SK-N-SH (cell line): ENCODE measurements at regions not wholly inside any gene's neighbourhood (a gene's known extent, or its start where the extent isn't known, plus 50 kb on each side); places are given as distances from the start of the nearest gene placed in this dataset.

Experiments
- CTCF ChIA-PET: fragments of 300-600, 350-600 bp; formaldehyde crosslinking; extraction: SDS; loops from one replicate; lab custom pipeline; 2021; lab: Yijun Ruan, JAX
- POLR2A ChIA-PET: fragments of 350-600 bp; sonication (Branson Sonifier 250); formaldehyde crosslinking; extraction: SDS; loops from one replicate; lab custom pipeline; 2020; ENCODE audit warnings: antibody characterized with exemption, inconsistent platforms; lab: Yijun Ruan, JAX
- DNase-seq: peaks from one replicate; pipeline ENCODE4 v3.0.0; 2012
- H2AFZ ChIP-seq: fragments of 200-600 bp; sonication (generic); 2 replicates; pipeline ENCODE4 v1.8.1; 2016; ENCODE audit warnings: antibody characterized with exemption, mild to moderate bottlenecking, low read depth
- H3F3A ChIP-seq: fragments of 200-600 bp; sonication (generic); replicated peaks from 2 replicates; pipeline ENCODE3; 2016; ENCODE audit warnings: antibody characterized with exemption, mild to moderate bottlenecking; ENCODE audit not compliant: insufficient read depth
- H3K27ac ChIP-seq, 2 experiments: fragments of 200-500 bp in 1 of 2; fragments of 200-600 bp in 1 of 2; sonication (Bioruptor generic) in 1 of 2; sonication (generic), shearing (Covaris generic) in 1 of 2; 2 replicates each; pipeline versions ENCODE4 v1.5.1 to v1.6.1; 2014 to 2016; ENCODE audit warnings: low read depth in 2 of 2, inconsistent platforms in 1 of 2, low read length in 1 of 2, mild to moderate bottlenecking in 1 of 2, mixed read lengths in 1 of 2
- H3K27me3 ChIP-seq: fragments of 200-600 bp; sonication (generic), shearing (Covaris generic); 2 replicates; pipeline ENCODE4 v1.6.1; 2016; ENCODE audit warnings: mixed run types; ENCODE audit not compliant: insufficient read depth
- H3K36me3 ChIP-seq, 2 experiments: fragments of 200-500 bp in 1 of 2; fragments of 200-600 bp in 1 of 2; sonication (Bioruptor generic) in 1 of 2; sonication (generic) in 1 of 2; replicated peaks in 1 of 2; 2 replicates each; pipeline versions ENCODE3 to v1.5.1; 2014 to 2016; ENCODE audit warnings: low read length in 1 of 2, mild to moderate bottlenecking in 1 of 2; ENCODE audit not compliant: insufficient read depth in 2 of 2, control insufficient read depth in 1 of 2
- H3K4me1 ChIP-seq, 2 experiments: fragments of 200-500 bp in 1 of 2; fragments of 200-600 bp in 1 of 2; sonication (Bioruptor generic) in 1 of 2; sonication (generic), shearing (Covaris generic) in 1 of 2; 2 replicates each; pipeline versions ENCODE4 v1.5.1 to v1.6.1; 2014 to 2016; ENCODE audit warnings: low read depth in 1 of 2, low read length in 1 of 2, mixed run types in 1 of 2; ENCODE audit not compliant: insufficient read depth in 2 of 2, control insufficient read depth in 1 of 2
- H3K4me2 ChIP-seq: fragments of 200-600 bp; sonication (generic), shearing (Covaris generic); 2 replicates; pipeline ENCODE4 v1.6.1; 2017; ENCODE audit warnings: mixed run types
- H3K4me3 ChIP-seq, 2 experiments: fragments of 200-500 bp in 1 of 2; fragments of 200-600 bp in 1 of 2; sonication (Bioruptor generic) in 1 of 2; sonication (generic), shearing (Covaris generic) in 1 of 2; 2 replicates each; pipeline versions ENCODE4 v1.5.1 to v1.8.1; 2014 to 2016; ENCODE audit warnings: low read depth in 2 of 2, inconsistent platforms in 1 of 2, low read length in 1 of 2, mild to moderate bottlenecking in 1 of 2, mixed read lengths in 1 of 2, moderate library complexity in 1 of 2
- H3K79me2 ChIP-seq: fragments of 200-600 bp; sonication (generic); 2 replicates; pipeline ENCODE4 v1.8.1; 2017; ENCODE audit warnings: mild to moderate bottlenecking; ENCODE audit not compliant: insufficient read depth
- H3K9ac ChIP-seq: fragments of 200-600 bp; sonication (generic); 2 replicates; pipeline ENCODE4 v1.6.1; 2017; ENCODE audit warnings: mixed run types
- H3K9me2 ChIP-seq: fragments of 200-600 bp; sonication (generic); 2 replicates; pipeline ENCODE4 v1.6.1; 2017; ENCODE audit warnings: mixed run types
- H3K9me3 ChIP-seq: fragments of 200-600 bp; sonication (generic); 2 replicates; pipeline ENCODE4 v1.6.1; 2017; ENCODE audit warnings: mixed run types, mild to moderate bottlenecking, moderate library complexity
- H4K20me1 ChIP-seq: fragments of 200-600 bp; sonication (generic); 2 replicates; pipeline ENCODE4 v1.6.1; 2017; ENCODE audit warnings: mild to moderate bottlenecking, mixed run types; ENCODE audit not compliant: insufficient read depth
- CTCF ChIP-seq: fragments of 200-600 bp; sonication (generic); IDR thresholded peaks from 2 replicates; pipeline ENCODE4 v1.6.1; 2017; ENCODE audit warnings: antibody characterized with exemption, mild to moderate bottlenecking, moderate library complexity
- ELF1 ChIP-seq: IDR thresholded peaks from 2 replicates; pipeline ENCODE4 v1.4.0; 2012
- EZH2phosphoT487 ChIP-seq: fragments of 200-600 bp; sonication (generic); IDR thresholded peaks from 2 replicates; pipeline ENCODE4 v1.6.1; 2017; ENCODE audit warnings: low read depth, mixed run types, mild to moderate bottlenecking, antibody characterized with exemption, moderate library complexity, borderline replicate concordance
- FOSL2 ChIP-seq: IDR thresholded peaks from 2 replicates; pipeline ENCODE4 v1.4.0; 2012; ENCODE audit warnings: low read depth, mild to moderate bottlenecking, moderate library complexity, borderline replicate concordance
- GATA2 ChIP-seq: sonication (generic); formaldehyde crosslinking; IDR thresholded peaks from 2 replicates; pipeline ENCODE4 v1.5.0; 2020; ENCODE audit warnings: mild to moderate bottlenecking, missing genetic modification reagents
- JUND ChIP-seq: IDR thresholded peaks from 2 replicates; pipeline ENCODE4 v1.4.0; 2012
- MAX ChIP-seq: IDR thresholded peaks from 2 replicates; pipeline ENCODE4 v1.4.0; 2012; ENCODE audit warnings: low read depth
- MXI1 ChIP-seq: IDR thresholded peaks from 2 replicates; pipeline ENCODE4 v1.6.1; 2012; ENCODE audit warnings: mild to moderate bottlenecking, low read depth, low read length, improper control_type of control experiment
- RAD21 ChIP-seq: IDR thresholded peaks from 2 replicates; pipeline ENCODE4 v1.6.1; 2012; ENCODE audit warnings: mild to moderate bottlenecking, low read length
- RCOR1 ChIP-seq: fragments of 150-350 bp; IDR thresholded peaks from 2 replicates; pipeline ENCODE4 v1.6.1; 2017; ENCODE audit warnings: antibody characterized with exemption, low read length
- REST ChIP-seq: IDR thresholded peaks from 2 replicates; pipeline ENCODE4 v1.6.1; 2012; ENCODE audit warnings: mild to moderate bottlenecking, low read depth, low read length, moderate library complexity
- RXRA ChIP-seq: IDR thresholded peaks from 2 replicates; pipeline ENCODE4 v1.4.0; 2012; ENCODE audit warnings: low read depth, mild to moderate bottlenecking, borderline replicate concordance
- SIN3A ChIP-seq: IDR thresholded peaks from 2 replicates; pipeline ENCODE4 v1.6.1; 2012; ENCODE audit warnings: low read depth, mild to moderate bottlenecking, low read length, moderate library complexity, borderline replicate concordance
- TAF1 ChIP-seq: IDR thresholded peaks from 2 replicates; pipeline ENCODE4 v1.6.1; 2012; ENCODE audit warnings: low read depth, mild to moderate bottlenecking, low read length, moderate library complexity, borderline replicate concordance
- TEAD4 ChIP-seq: IDR thresholded peaks from 2 replicates; pipeline ENCODE4 v1.4.0; 2012; ENCODE audit warnings: mild to moderate bottlenecking, borderline replicate concordance; ENCODE audit not compliant: insufficient read depth
- USF1 ChIP-seq: IDR thresholded peaks from 2 replicates; pipeline ENCODE4 v1.4.0; 2012; ENCODE audit warnings: low read depth, borderline replicate concordance
- YY1 ChIP-seq: IDR thresholded peaks from 2 replicates; pipeline ENCODE4 v1.4.0; 2012; ENCODE audit warnings: low read depth, mild to moderate bottlenecking
- ZBTB33 ChIP-seq: IDR thresholded peaks from 2 replicates; pipeline ENCODE4 v1.4.0; 2012; ENCODE audit warnings: low read depth, borderline replicate concordance
- WGBS: methylation state at CpG from one replicate; pipeline ENCODE4 v1.1.6; 2017; ENCODE audit warnings: low lambda C conversion rate; 5-methylcytosine and 5-hydroxymethylcytosine counted together

GRCh38 chr6:82073484-82073883 lies 174.1 kb downstream of the IBTK start (continued):
- TF ChIP-seq TAF1 = no peak
- TF ChIP-seq ELF1 = no peak
- no peak for TF ChIP-seq USF1
- no peak for TF ChIP-seq JUND

GRCh38 chr6:82072751-82073150 lies 174.8 kb downstream of the IBTK start:
- Histone ChIP-seq H3K4me1 (peaks cover 0 to 29% of the 10 kb centered on the region in 2 experiments), H2AFZ (no peak overlapping the region), H3K9ac (no peak overlapping the region), H3K79me2 (no peaks in the 10 kb centered on the region), H4K20me1 (no peaks in the 10 kb centered on the region), H3K27ac (0 out of 4 replicates have a peak overlapping the region, but pooled peaks of 1 of the 2 experiments have one; percentile 13), H3F3A (no peaks in the 10 kb centered on the region), H3K4me2 (no peak overlapping the region), H3K4me3 (no peak overlapping the region), H3K36me3 (no peaks in the 10 kb centered on the region), H3K9me3 (no peaks in the 10 kb centered on the region), H3K9me2 (no peaks in the 10 kb centered on the region), H3K27me3 (no peaks in the 10 kb centered on the region)
- DNase-seq = no peak
- CTCF ChIA-PET = no interaction called here
- 57% methylated on average over 4 of the region's 4 CpGs for WGBS
- POLR2A ChIA-PET = no interaction called here
- peak; percentile 34; the same call in 1 of the 2 replicates for TF ChIP-seq FOSL2
- TF ChIP-seq EZH2phosphoT487 = no peak
- TF ChIP-seq, all 33 proteins: peak for 1

- Histone ChIP-seq H3K27me3 (no peaks in the 10 kb centered on the region), H3K9me3 (no peaks in the 10 kb centered on the region), H3K36me3 (no peaks in the 10 kb centered on the region), H4K20me1 (no peaks in the 10 kb centered on the region), H3K4me3 (no peak overlapping the region), H3K9me2 (no peaks in the 10 kb centered on the region), H3F3A (no peaks in the 10 kb centered on the region), H3K4me2 (no peak overlapping the region), H2AFZ (no peak overlapping the region), H3K4me1 (peaks cover 0 to 29% of the 10 kb centered on the region in 2 experiments), H3K27ac (peak overlapping the region in 1 of 2 experiments; percentile 13; a peak in 1 of 4 replicates), H3K79me2 (no peaks in the 10 kb centered on the region), H3K9ac (no peak overlapping the region)
- TF ChIP-seq YY1 (no peak), JUND (no peak), MAX (no peak), FOSL2 (no peak), TAF1 (no peak), RCOR1 (no peak), MXI1 (no peak), RAD21 (no peak), RXRA (no peak), SIN3A (no peak), CTCF (no peak), REST (no peak), GATA2 (no peak), TEAD4 (no peak), ZBTB33 (no peak)
- DNase-seq = no peak
- 77% methylated on average over 1 of the region's 1 CpG for WGBS
- CTCF ChIA-PET = no interaction called here
- POLR2A ChIA-PET = no interaction called here
These were observed 175.4 kb downstream of the IBTK start for GRCh38 chr6:82072121-82072521.
